ENCODE measurements at regions not wholly inside any gene's neighbourhood (a gene's known extent, or its start where the extent isn't known, plus 50 kb on each side); places are given as distances from the start of the nearest gene placed in this dataset.

- Mint-ChIP-seq H3K36me3 (ENCODE audit: low read depth, unreplicated experiment) (peaks cover 16% of the 10 kb centered on the region), H3K27me3 (ENCODE audit: unreplicated experiment) (no peaks in the 10 kb centered on the region), H3K4me1 (ENCODE audit: unreplicated experiment) (peaks cover 34% of the 10 kb centered on the region), H3K27ac (ENCODE audit: unreplicated experiment) (no peak overlapping the region), H3K4me3 (ENCODE audit: unreplicated experiment) (no peak overlapping the region), H3K9me3 (ENCODE audit: unreplicated experiment) (peaks cover 7% of the 10 kb centered on the region)
- TF ChIP-seq, protein P1, sequence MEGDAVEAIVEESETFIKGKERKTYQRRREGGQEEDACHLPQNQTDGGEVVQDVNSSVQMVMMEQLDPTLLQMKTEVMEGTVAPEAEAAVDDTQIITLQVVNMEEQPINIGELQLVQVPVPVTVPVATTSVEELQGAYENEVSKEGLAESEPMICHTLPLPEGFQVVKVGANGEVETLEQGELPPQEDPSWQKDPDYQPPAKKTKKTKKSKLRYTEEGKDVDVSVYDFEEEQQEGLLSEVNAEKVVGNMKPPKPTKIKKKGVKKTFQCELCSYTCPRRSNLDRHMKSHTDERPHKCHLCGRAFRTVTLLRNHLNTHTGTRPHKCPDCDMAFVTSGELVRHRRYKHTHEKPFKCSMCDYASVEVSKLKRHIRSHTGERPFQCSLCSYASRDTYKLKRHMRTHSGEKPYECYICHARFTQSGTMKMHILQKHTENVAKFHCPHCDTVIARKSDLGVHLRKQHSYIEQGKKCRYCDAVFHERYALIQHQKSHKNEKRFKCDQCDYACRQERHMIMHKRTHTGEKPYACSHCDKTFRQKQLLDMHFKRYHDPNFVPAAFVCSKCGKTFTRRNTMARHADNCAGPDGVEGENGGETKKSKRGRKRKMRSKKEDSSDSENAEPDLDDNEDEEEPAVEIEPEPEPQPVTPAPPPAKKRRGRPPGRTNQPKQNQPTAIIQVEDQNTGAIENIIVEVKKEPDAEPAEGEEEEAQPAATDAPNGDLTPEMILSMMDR (IDR thresholded peaks at IDR 0.05; ENCODE audit: unreplicated experiment), result no peak
- no peak for DNase-seq (ENCODE audit: low spot score)
These were observed 515.7 kb downstream of the RPS24 start for GRCh38 chr10:78549140-78549935.

GRCh38 chr10:78550090-78550489 is 516.4 kb downstream of the RPS24 start:
- no peak overlapping the region for H3K4me3 Mint-ChIP-seq (ENCODE audit: unreplicated experiment)
- H3K27ac Mint-ChIP-seq (ENCODE audit: unreplicated experiment), result no peak overlapping the region
- H3K36me3 Mint-ChIP-seq (ENCODE audit: low read depth, unreplicated experiment), result peaks cover 16% of the 10 kb centered on the region
- H3K27me3 Mint-ChIP-seq (ENCODE audit: unreplicated experiment), result no peaks in the 10 kb centered on the region
- DNase-seq (ENCODE audit: low spot score), result no peak
- TF ChIP-seq, protein P1 (IDR thresholded peaks at IDR 0.05; ENCODE audit: unreplicated experiment), result no peak
- peaks cover 34% of the 10 kb centered on the region for H3K4me1 Mint-ChIP-seq (ENCODE audit: unreplicated experiment)
- peaks cover 7% of the 10 kb centered on the region for H3K9me3 Mint-ChIP-seq (ENCODE audit: unreplicated experiment)

- H3K36me3 Mint-ChIP-seq (ENCODE audit: low read depth, unreplicated experiment), result peaks cover 16% of the 10 kb centered on the region
- H3K27ac Mint-ChIP-seq (ENCODE audit: unreplicated experiment), result peak overlapping the region; percentile 85
- H3K27me3 Mint-ChIP-seq (ENCODE audit: unreplicated experiment), result no peaks in the 10 kb centered on the region
- TF ChIP-seq, protein P1 (IDR thresholded peaks at IDR 0.05; ENCODE audit: unreplicated experiment), result no peak
- DNase-seq (ENCODE audit: low spot score), result no peak
- no peak overlapping the region for H3K4me3 Mint-ChIP-seq (ENCODE audit: unreplicated experiment)
- peaks cover 7% of the 10 kb centered on the region for H3K9me3 Mint-ChIP-seq (ENCODE audit: unreplicated experiment)
- peaks cover 34% of the 10 kb centered on the region for H3K4me1 Mint-ChIP-seq (ENCODE audit: unreplicated experiment)
These were observed 517.1 kb downstream of the RPS24 start for GRCh38 chr10:78550716-78551115.

DNA sequence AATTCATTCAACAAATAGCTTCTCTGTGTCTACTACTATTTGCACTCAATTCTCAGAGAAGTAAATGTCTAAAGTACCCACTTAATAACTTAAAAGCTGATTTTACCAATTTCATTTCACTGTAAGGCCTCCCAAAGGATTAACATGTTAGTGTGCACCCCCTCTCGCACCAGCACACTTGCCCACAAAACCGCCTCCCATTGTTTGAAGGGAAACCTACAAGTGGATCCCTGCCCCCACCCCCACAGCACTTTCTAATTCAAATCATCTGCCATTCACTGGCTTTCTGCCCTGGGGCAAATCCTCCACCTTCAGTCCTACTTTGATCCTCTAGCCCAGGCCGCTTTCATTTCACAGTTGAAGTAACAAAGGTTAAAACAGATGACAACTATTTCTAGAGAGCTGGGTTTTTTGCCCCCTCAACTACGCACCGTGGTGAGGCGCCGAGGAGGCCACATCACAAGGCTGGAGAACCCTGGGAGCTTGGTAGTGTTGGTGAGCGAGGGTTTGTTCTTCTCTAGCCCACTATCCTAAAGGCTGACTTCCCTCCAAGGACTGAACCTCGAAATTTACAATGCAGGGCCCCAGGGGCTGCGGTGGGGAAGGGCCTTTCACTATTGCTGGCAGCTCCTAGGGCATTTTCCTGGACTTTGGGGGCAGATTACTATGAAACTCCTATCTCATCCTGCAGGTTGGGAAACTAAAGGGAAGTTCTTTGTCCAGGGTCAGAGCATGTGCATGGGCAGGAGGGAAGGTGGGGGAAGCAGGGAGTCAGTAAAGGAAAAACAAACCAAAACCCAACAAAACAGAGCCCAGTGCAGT is 517.4 kb upstream of the ZMIZ1 start:
- DNase-seq (ENCODE audit: low spot score), result no peak
- peak overlapping the region; percentile 85 for H3K27ac Mint-ChIP-seq (ENCODE audit: unreplicated experiment)
- H3K27me3 Mint-ChIP-seq (ENCODE audit: unreplicated experiment), result no peaks in the 10 kb centered on the region
- H3K36me3 Mint-ChIP-seq (ENCODE audit: low read depth, unreplicated experiment), result peaks cover 16% of the 10 kb centered on the region
- H3K4me1 Mint-ChIP-seq (ENCODE audit: unreplicated experiment), result peaks cover 34% of the 10 kb centered on the region
- no peak overlapping the region for H3K4me3 Mint-ChIP-seq (ENCODE audit: unreplicated experiment)
- TF ChIP-seq, protein P1 (IDR thresholded peaks at IDR 0.05; ENCODE audit: unreplicated experiment), result no peak
- H3K9me3 Mint-ChIP-seq (ENCODE audit: unreplicated experiment), result peaks cover 7% of the 10 kb centered on the region
